Transverse colon (tissue), 4 donors: ENCODE measurements at regions not wholly inside any gene's neighbourhood (a gene's known extent, or its start where the extent isn't known, plus 50 kb on each side); places are given as distances from the start of the nearest gene placed in this dataset.

Source experiments
- DNase-seq: peaks from one replicate; pipeline ENCODE4 v3.0.0-alpha.2; 2019
- H3K27ac ChIP-seq, 4 donors: fragments of 200-600 bp; sonication (generic); 2 replicates each; pipeline ENCODE4 v1.5.1; 2016 to 2018; ENCODE audit warnings: inconsistent platforms in 4 of 4
- H3K27me3 ChIP-seq: fragments of 200-600 bp; sonication (generic); 2 replicates; pipeline ENCODE4 v1.5.1; 2017; ENCODE audit warnings: inconsistent platforms
- H3K36me3 ChIP-seq, 4 donors: fragments of 200-600 bp; sonication (generic); 2 replicates each; pipeline ENCODE4 v1.5.1; 2017 to 2019; ENCODE audit warnings: inconsistent platforms in 4 of 4
- H3K4me1 ChIP-seq, 4 donors: fragments of 200-600 bp; sonication (generic); 2 replicates each; pipeline ENCODE4 v1.5.1; 2017 to 2020; ENCODE audit warnings: inconsistent platforms in 4 of 4
- H3K4me3 ChIP-seq, 4 donors: fragments of 200-600 bp; sonication (generic); 1 replicate in 1 of 4; 2 replicates in 3 of 4; pipeline versions ENCODE4 v1.5.1 to v1.6.1; 2017 to 2019; ENCODE audit warnings: inconsistent platforms in 4 of 4
- H3K9me3 ChIP-seq, 2 donors: fragments of 200-600 bp; sonication (generic); 2 replicates each; pipeline ENCODE4 v1.5.1; 2017 to 2019; ENCODE audit warnings: inconsistent platforms in 2 of 2
- EP300 ChIP-seq: sonication (generic); formaldehyde crosslinking; IDR thresholded peaks from one replicate; pipeline ENCODE4 v1.6.1; 2017; ENCODE audit warnings: antibody characterized with exemption, low read depth
- POLR2A ChIP-seq: fragments of 450-650 bp; IDR thresholded peaks from one replicate; pipeline ENCODE4 v1.6.1; 2016; ENCODE audit warnings: antibody characterized with exemption, mild to moderate bottlenecking, moderate library complexity
- POLR2AphosphoS5 ChIP-seq, 3 donors: sonication (generic); formaldehyde crosslinking; IDR thresholded peaks; one replicate each; pipeline ENCODE4 v1.6.1; 2016; ENCODE audit warnings: antibody characterized with exemption in 3 of 3
- WGBS, 2 donors: methylation state at CpG; one replicate each; pipeline ENCODE4 v1.1.5; 2018; ENCODE audit warnings: low coverage in 1 of 2; 5-methylcytosine and 5-hydroxymethylcytosine counted together
- in situ Hi-C, 4 donors: fragments of 200-750 bp; cut with MboI; loops; one replicate each; pipeline versions ENCODE4 v1.15.0 to v1.15.1; 2017; ENCODE audit warnings: low sequenced_read_pairs in 3 of 4, low pct_ligation_motif_present in 1 of 4, low pct_unique_long_range_greater_than_20kb in 1 of 4
- intact Hi-C: fragments of 100-400 bp; cut with DNase I; formaldehyde crosslinking; loops from one replicate; pipeline ENCODE4 v1.15.1; 2023; ENCODE audit warnings: low total_unique reads
- TF ChIP-seq, protein P1 (sequence below), 5 experiments: fragments of 200-600 bp in 3 of 5; fragments of 450-650 bp in 2 of 5; sonication (generic) in 3 of 5; IDR thresholded peaks; 1 replicate in 2 of 5; 2 replicates in 3 of 5; pipeline ENCODE4 v1.5.1; 2016 to 2017; ENCODE audit warnings: antibody characterized with exemption in 5 of 5, inconsistent platforms in 3 of 5, mild to moderate bottlenecking in 2 of 5, moderate library complexity in 1 of 5

DNA sequence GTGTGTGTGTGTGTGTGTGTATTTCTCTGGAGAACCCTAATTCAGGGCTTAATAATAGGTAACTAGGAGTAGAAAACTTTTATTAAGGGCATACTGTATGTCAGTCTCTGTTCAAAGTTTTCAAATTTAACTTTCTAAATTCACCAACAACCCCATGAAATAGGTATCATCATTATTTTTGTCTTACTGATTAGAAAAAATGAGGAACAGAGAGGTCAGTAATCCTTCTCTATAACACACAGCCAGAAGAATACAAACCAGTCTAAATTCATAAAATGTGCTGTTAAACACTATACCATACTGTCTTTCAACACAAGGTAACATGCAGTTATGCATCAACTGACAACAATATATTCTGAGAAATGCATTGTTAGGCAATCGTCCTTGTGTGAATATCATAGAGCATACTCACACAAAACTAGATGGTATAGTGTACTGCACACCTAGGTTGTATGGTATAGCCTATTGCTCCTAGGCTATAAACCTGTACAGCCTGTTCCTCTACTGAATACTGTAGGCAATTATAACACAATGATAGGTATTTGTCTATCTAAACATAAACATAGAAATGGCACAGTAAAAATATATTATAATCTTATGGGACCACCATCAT, 143.1 kb downstream of the PTH2R start:
- intact Hi-C loops (no loop called here), in situ Hi-C loops (no loop called here)
- Histone ChIP-seq H3K36me3 (no peaks in the 10 kb centered on the region), H3K27ac (no peak overlapping the region), H3K4me3 (no peak overlapping the region), H3K9me3 (no peaks in the 10 kb centered on the region), H3K4me1 (peaks cover 0 to 22% (median 10%) of the 10 kb centered on the region in 4 donors), H3K27me3 (no peaks in the 10 kb centered on the region)
- DNase-seq: no peak
- TF ChIP-seq, protein P1, sequence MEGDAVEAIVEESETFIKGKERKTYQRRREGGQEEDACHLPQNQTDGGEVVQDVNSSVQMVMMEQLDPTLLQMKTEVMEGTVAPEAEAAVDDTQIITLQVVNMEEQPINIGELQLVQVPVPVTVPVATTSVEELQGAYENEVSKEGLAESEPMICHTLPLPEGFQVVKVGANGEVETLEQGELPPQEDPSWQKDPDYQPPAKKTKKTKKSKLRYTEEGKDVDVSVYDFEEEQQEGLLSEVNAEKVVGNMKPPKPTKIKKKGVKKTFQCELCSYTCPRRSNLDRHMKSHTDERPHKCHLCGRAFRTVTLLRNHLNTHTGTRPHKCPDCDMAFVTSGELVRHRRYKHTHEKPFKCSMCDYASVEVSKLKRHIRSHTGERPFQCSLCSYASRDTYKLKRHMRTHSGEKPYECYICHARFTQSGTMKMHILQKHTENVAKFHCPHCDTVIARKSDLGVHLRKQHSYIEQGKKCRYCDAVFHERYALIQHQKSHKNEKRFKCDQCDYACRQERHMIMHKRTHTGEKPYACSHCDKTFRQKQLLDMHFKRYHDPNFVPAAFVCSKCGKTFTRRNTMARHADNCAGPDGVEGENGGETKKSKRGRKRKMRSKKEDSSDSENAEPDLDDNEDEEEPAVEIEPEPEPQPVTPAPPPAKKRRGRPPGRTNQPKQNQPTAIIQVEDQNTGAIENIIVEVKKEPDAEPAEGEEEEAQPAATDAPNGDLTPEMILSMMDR (IDR thresholded peaks at IDR 0.05): no peak
- TF ChIP-seq EP300: no peak
- TF ChIP-seq POLR2A: no peak
- TF ChIP-seq POLR2AphosphoS5 (IDR thresholded peaks at IDR 0.05): no peak
- WGBS, 2 donors: 54 to 100% methylated on average over 1 of the region's 1 CpG

DNA sequence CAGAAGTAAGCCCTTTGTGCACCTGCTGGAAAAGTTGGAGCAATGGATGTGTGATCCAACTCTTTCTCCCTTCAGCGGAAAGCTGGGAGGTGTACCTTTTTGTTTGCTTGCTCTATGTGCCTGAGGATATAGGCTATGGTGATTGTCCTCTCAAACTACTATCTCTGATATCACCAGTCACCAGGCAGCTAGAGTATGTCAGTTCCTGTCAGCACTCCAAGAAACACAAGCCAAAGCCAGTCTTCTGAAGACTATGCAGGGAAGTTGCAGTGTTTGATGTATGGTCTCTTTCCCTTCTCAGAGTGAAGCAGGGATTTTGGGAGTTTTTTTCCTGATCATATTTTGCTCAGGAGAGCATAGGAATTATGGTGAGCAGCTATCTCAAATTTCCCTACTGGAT, 146.4 kb downstream of the PTH2R start:
- in situ Hi-C loops (no loop called here), intact Hi-C loops (no loop called here)
- WGBS, 2 donors: 100% methylated on average over 1 of the region's 1 CpG; no CpG with 5 or more reads in 1 of the 2 donors
- no peak overlapping the region for H3K4me3 ChIP-seq
- TF ChIP-seq POLR2A (no peak), POLR2AphosphoS5 (IDR thresholded peaks at IDR 0.05) (no peak), EP300 (no peak)
- TF ChIP-seq, protein P1 (IDR thresholded peaks at IDR 0.05): no peak
- H3K36me3 ChIP-seq: no peaks in the 10 kb centered on the region
- no peaks in the 10 kb centered on the region for H3K27me3 ChIP-seq
- no peaks in the 10 kb centered on the region for H3K4me1 ChIP-seq
- no peak for DNase-seq
- no peak overlapping the region for H3K27ac ChIP-seq
- H3K9me3 ChIP-seq: no peaks in the 10 kb centered on the region

DNA sequence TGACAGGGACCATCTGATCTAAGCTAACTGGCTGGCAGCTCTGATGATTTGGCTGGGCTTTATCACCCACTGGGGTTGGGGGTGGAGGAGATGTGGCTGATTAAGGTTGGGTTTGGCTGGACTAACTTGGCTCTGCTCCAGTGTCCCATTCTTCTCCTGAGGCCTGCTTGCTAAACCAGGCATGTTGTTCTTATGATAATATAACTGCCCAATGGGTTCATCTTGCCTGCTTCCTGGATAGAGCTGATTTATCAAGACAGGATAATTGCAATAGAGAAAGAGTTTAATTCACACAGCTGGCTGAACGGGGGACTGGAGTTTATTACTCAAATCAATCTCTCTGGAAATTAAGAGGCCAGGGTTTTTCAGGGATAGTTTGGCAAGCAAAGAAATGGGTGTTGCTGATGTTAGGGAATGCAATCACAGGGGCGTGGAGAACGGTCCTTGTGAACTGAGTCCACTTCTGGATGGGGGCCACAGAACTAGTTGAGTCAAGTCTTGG, 150.4 kb downstream of the PTH2R start:
- Histone ChIP-seq H3K9me3 (no peaks in the 10 kb centered on the region), H3K4me3 (no peak overlapping the region), H3K27me3 (no peaks in the 10 kb centered on the region), H3K27ac (no peak overlapping the region), H3K4me1 (no peaks in the 10 kb centered on the region), H3K36me3 (no peaks in the 10 kb centered on the region)
- DNase-seq: no peak
- in situ Hi-C loops (no loop called here), intact Hi-C loops (no loop called here)
- WGBS, 2 donors: 35 to 41% methylated on average over 3 of the region's 3 CpGs
- TF ChIP-seq POLR2A: no peak
- TF ChIP-seq POLR2AphosphoS5 (IDR thresholded peaks at IDR 0.05): no peak
- TF ChIP-seq, protein P1 (IDR thresholded peaks at IDR 0.05): no peak
- no peak for TF ChIP-seq EP300

DNA sequence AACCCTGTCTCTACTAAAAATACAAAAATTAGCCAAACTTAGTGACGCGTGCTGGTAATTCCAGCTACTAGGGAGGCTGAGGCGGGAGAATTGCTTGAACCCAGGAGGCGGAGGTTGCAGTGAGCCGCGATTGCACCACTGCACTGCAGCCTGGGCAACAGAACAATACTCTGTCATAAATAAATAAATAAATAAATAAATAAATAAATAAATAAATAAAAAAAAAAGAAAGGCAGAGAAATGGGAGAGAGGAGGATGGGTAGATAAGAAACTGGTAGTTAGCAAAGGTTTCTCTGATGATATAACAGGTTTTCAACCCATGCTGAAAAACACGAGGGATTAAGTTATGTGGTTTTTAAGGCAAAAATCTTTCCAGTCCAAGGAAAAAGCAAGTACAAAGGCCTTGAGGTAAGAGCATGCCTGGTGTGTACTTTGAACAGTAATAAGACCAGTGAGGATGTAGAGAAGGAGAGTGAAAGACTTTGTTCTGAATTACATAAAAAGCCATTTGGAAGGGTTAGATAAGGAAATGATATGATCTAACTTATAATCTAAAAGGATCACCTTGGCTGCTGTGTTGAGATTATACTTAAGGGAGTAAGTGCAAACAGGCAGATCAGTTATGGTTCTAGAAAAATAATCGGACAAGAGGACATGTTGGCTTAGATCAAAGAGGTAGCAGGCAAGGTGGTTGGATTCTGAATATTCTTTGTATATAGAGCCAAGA, 159.3 kb downstream of the PTH2R start:
- in situ Hi-C loops (no loop called here), intact Hi-C loops (no loop called here)
- H3K36me3 ChIP-seq: no peaks in the 10 kb centered on the region
- H3K4me3 ChIP-seq: no peak overlapping the region
- no peaks in the 10 kb centered on the region for H3K9me3 ChIP-seq
- H3K27ac ChIP-seq: no peak overlapping the region
- TF ChIP-seq EP300: no peak
- TF ChIP-seq POLR2AphosphoS5 (IDR thresholded peaks at IDR 0.05): no peak
- TF ChIP-seq, protein P1 (IDR thresholded peaks at IDR 0.05): no peak
- no peak for TF ChIP-seq POLR2A
- DNase-seq: no peak
- peaks cover 0 to 3% (median 1%) of the 10 kb centered on the region in 4 donors for H3K4me1 ChIP-seq
- no peaks in the 10 kb centered on the region for H3K27me3 ChIP-seq
- 63 to 76% methylated on average over 8 of the region's 8 CpGs for WGBS, 2 donors
